C1 segment of cervical spinal cord (tissue), 14 donors: ENCODE measurements at regions not wholly inside any gene's neighbourhood (a gene's known extent, or its start where the extent isn't known, plus 50 kb on each side); places are given as distances from the start of the nearest gene placed in this dataset.
"Not testable (repeated sequence)": the region's sequence is repeated elsewhere in the genome, so short reads cannot be mapped to it uniquely, and the experiment has no call there.

Source experiments
- DNase-seq, 14 donors: peaks; one replicate each; lab custom pipeline; 2025; lab: John Stamatoyannopoulos, UW

GRCh38 chr11:38013157-38013556 is 1415.1 kb upstream of the RAG2 start:
- no peak for DNase-seq

DNA sequence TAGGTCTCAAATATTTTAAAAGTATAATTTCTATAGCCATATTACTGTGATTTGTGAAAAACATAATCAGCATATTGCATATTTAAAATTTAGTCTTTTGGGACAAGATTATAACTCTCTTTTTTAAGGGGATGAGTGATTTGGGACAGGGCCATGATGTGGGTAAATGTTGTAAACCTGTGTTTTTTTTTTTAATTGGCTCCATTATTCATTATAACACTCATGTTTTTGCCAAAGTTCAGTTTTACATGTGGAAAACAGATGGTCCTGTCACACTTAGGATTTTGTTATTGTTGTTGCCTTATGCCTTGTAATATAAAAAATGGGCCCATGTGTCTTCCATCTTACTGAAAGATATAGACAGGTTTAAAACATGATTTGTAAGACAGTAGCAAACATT is 1413.5 kb upstream of the RAG2 start:
- DNase-seq: no peak

DNA sequence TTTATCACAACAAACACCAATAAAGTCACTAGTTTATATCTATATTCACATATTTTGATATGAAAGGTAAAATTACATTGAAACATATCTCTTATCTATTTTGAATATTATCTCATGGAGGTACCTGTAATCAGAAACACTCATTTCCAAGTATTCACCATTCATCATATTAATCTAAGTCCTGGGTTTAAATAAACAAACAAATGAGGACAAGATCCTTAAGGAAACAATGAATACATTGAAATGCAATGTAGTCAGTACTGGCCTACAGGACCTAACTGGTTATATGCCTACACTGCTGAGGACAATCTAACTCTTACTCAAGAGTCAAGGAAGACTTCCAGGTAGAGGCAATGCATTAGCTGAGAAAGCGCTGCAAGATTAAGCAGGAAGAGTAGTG is 1411.9 kb upstream of the RAG2 start:
- DNase-seq: no peak

- no peak for DNase-seq
Observed at GRCh38 chr11:38006466-38006865, 1408.4 kb upstream of the RAG2 start.

- DNase-seq: no peak
Observed at GRCh38 chr11:38005597-38005996, 1407.6 kb upstream of the RAG2 start.

- DNase-seq: no peak
Observed at GRCh38 chr11:37999171-37999570, 1401.1 kb upstream of the RAG2 start.

GRCh38 chr11:37995886-37996285 is 1397.8 kb upstream of the RAG2 start:
- DNase-seq: no peak

DNA sequence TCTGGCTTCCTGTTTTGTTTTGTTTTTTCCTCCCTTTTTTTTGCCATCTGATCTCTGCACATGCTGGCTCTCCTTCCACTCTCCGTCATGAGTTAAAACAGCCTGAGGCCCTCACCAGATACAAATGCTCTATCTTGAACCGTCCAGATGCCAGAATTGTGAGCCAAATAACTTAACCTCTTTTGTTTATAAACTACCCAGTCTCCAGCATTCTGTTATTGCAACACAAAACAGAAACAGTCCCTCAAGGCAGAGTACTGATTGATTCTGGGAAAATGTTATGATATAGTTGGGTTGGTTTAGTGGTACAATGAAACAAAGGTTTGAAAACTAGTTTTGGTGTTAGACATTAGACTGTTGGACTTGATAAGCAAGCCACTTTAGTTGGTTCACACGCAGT is 1390.0 kb upstream of the RAG2 start:
- no peak for DNase-seq

DNA sequence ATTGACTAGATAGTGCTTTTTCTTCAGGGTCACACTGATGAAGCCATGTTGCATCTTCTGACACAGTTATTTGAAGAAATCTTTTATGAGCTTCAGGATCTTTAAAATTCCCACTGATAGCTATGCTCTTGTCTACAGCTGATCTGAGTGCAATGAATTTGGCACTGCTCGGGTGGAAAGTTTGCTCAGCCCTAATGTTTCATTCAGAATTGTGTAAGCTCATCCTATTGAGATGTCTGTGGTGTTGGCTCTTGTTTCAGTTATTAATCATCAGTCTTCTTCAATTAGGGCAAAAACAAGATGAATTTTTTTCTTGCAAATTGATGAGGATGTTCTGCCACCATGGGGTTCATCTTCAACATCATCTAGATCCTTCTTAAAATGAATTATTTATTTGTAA is 1387.0 kb upstream of the RAG2 start:
- DNase-seq: no peak

DNA sequence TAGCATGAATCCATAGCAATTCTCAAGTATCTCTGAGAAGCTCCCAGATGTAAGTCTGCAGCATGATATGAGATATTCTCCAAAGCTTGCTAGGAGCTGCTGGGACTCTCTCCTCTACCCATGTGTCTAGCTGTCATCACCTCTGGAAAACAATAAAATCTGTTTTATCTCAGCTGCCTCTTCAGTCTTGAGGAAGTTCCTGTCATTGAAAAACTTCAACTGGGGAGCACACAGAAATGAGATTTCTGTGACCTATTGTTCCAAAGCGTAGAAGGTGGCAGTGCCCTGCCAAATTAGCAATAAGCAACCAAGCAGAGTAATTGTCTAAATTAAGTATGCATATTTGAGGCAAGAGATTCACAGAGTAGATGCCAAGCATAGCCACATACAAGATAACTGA is 1380.6 kb upstream of the RAG2 start:
- no peak for DNase-seq

- DNase-seq: no peak
Observed at GRCh38 chr11:37973941-37974340, 1375.9 kb upstream of the RAG2 start.

- DNase-seq: no peak
Observed at GRCh38 chr11:37972691-37973090, 1374.7 kb upstream of the RAG2 start.

DNA sequence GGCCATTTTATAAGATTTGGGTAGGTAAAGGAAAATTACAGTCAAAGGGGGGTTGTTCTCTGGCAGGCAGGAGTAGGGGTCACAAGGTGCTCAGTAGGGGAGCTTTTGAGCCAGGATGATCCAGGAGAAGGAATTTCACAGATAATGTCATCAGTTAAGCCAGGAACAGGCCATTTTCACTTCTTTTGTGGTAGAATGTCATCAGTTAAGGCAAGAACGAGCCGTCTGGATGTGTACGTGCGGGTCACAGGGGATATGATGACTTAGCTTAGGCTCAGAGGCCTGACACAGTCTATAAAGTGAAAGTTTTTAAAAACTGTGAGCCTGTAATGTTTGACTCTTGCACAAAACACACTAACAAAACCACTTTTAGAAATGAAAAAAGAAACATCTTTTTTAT is 1371.3 kb upstream of the RAG2 start:
- not testable (repeated sequence) for DNase-seq

GRCh38 chr11:37968148-37968547 is 1370.1 kb upstream of the RAG2 start:
- no peak for DNase-seq

DNA sequence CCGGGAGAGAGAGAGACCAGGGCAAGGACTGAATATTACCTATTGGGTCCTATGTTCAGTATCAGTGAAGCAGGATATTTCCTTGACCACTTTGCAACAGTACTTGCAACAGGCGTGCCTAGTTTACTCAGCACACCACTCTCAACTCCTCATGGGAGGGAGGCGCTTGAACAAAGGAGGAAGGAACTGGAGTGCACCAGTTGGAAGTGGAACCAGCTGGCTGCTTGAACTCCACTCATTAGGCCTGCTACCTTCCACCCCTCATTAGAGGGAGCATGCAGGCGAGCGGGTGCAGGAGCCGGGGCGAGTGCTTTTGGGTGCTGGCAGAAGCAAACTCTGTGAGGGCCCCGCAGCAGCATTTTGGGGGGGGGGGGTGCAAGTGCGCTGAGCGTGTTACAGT is 1369.6 kb upstream of the RAG2 start:
- no peak for DNase-seq

DNA sequence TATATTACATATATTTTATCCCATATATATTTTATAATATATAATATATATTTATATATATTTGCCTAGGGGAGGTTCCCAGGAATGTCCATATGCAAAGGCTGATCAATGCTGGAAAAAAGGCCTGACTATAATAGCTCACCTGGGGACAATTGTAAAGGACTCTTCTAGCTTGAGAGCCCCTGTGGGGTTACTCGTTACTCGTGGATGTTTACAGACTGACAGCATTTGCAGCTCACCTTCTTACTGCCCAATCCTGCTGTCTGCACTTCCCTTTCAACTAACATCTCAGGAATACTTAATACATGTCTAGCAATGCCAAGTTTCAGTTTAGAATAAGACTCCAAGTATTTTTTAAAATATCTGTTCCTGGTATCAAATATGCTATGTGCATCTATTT is 1365.4 kb upstream of the RAG2 start:
- no peak for DNase-seq

DNA sequence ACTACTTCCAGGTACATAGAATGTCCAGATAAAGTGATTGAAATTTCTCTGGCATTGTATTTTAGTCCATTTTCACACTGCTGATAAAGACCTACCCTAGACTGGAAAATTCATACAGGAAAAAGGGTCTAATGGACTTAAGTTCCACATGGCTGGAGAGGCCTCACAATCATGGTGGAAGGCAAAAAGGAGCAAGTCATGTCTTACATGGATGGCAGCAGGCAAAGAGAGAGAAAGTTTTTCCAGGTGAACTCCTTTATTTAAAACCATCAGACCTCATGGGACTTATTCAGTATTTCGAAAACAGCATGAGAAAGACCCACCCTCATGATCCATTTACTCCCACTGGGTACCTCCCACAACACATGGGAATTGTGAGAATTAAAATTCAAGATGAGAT is 1359.7 kb upstream of the RAG2 start:
- DNase-seq: no peak

DNA sequence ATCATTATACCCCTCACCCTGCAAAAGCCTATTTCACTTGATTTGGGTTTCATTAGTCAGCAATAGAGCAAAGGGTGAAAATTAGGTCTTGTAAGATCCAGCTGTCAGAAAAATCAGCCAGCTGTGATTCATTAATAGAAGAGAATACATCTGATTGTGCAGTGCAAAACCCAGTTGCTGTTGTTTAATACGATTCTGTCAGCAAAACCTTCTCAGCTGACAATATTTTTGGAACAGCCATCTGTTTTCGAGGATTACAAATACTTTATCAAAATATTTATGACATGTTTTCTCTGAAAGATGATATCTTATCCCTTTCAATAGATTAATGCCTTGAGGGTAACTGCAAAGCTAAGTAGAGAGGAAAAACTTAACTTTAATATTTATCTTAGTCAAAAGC is 1354.0 kb upstream of the RAG2 start:
- DNase-seq: no peak

- no peak for DNase-seq
Observed at GRCh38 chr11:37948258-37948657, 1350.2 kb upstream of the RAG2 start.

GRCh38 chr11:37947821-37948220 is 1349.8 kb upstream of the RAG2 start:
- DNase-seq: no peak

GRCh38 chr11:37946155-37946766 is 1348.2 kb upstream of the RAG2 start:
- peak in 1 of 14 donors; percentile 0 for DNase-seq

GRCh38 chr11:37942081-37942480 is 1344.0 kb upstream of the RAG2 start:
- DNase-seq: no peak

DNA sequence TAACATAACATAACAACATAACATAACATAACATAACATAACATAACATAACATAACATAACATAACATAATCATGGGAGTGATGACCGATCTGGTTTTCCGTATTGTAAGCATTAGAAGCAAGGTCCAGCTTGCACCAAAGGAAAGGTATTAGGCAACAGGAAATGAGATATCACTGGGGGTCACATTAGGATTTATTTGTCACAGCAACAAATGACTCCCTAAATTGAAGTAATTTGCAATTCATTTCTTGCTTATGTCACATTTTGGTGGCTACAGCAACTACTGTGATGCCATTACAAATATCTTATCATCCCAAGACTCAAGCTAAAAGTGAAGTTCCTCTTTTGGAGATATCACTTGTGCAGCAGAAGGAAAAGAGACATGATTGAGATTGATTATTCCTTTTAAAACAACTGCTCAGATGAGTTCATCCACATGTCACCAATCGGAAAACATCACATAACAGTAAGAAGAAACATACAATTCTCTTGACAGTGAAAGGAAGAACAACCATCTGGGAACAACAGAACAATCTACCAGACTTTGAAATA is 1331.1 kb upstream of the RAG2 start:
- no peak for DNase-seq

DNA sequence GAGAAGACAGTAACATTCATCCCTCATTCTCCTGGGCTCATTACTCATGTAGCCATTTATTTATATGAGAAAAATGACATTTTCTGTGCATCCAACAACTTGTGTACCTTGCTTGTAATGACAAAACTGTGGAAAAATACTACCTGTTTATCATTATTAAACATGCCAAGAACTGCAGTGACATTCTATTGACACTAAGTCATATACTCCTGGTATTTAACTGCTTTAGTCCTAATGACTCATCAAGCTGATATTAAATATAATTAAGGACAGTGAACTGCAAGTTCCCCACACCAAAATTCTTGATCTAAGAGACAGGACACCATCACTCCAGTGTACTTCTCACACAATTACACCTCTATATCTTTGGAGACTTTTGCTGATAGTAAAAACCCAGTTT is 1328.7 kb upstream of the RAG2 start:
- no peak for DNase-seq
